Right atrium auricular region (tissue), 2 donors: ENCODE measurements at regions not wholly inside any gene's neighbourhood (a gene's known extent, or its start where the extent isn't known, plus 50 kb on each side); places are given as distances from the start of the nearest gene placed in this dataset.
"Not testable (repeated sequence)": the region's sequence is repeated elsewhere in the genome, so short reads cannot be mapped to it uniquely, and the experiment has no call there.

ENCODE experiments used
- DNase-seq: peaks from one replicate; pipeline ENCODE4 v3.0.0-alpha.2; 2019; ENCODE audit warnings: low spot score
- H3K27ac ChIP-seq, 2 donors: fragments of 200-600 bp; sonication (generic); 1 replicate in 1 of 2; 2 replicates in 1 of 2; pipeline ENCODE4 v1.5.1; 2016 to 2019
- H3K27me3 ChIP-seq, 2 donors: fragments of 200-600 bp; sonication (generic); one replicate each; pipeline versions ENCODE4 v1.5.1 to v1.6.0; 2017 to 2019
- H3K36me3 ChIP-seq: fragments of 200-600 bp; sonication (generic); one replicate; pipeline ENCODE4 v1.5.1; 2016
- H3K4me1 ChIP-seq, 2 donors: fragments of 200-600 bp; sonication (generic); one replicate each; pipeline versions ENCODE4 v1.5.1 to v1.6.0; 2017 to 2019
- H3K4me3 ChIP-seq, 2 donors: fragments of 200-600 bp; sonication (generic); 1 replicate in 1 of 2; 2 replicates in 1 of 2; pipeline ENCODE4 v1.5.1; 2017 to 2019; ENCODE audit warnings: mild to moderate bottlenecking in 1 of 2, moderate library complexity in 1 of 2
- H3K9me3 ChIP-seq, 2 donors: fragments of 200-600 bp; sonication (generic); one replicate each; pipeline ENCODE4 v1.5.1; 2019
- TF ChIP-seq, protein P1 (sequence below), 2 donors: fragments of 200-600 bp; sonication (generic); IDR thresholded peaks; one replicate each; pipeline ENCODE4 v1.5.1; 2019; ENCODE audit warnings: antibody characterized with exemption in 2 of 2

DNA sequence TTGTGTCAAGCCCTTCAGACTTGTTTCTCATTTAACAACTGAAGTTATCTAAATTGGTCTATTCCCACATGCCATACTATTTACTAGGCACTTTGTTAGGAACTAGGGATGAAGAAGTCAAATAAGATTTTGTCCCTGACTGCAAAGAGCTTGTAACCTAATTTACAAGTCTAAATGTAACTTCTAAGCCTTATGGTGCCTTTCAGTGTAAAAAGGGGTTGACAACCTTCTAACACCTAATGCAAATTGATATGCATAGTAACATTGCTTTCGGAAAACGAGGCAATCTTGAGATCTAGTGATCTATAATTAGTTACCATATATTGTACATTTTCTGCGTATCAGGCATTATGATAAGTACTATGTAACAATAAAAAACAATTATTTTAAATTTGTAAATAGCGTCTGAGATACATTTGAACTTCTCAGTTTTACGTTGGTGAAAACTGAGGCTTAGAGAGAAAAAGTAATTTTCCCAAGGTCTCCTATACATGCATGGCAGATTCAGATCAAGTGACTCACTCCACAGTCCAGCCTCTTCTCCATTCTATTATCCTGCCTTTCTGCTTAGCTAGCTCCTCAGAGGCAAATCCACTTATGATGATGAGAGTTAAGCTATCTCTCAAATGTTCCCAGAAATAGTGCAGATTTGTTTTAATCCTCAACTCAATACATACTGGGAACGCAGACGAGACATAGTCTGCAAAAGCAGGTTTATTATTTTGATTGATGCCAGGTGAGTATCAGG lies 764.9 kb upstream of the SLITRK5 start:
- Histone ChIP-seq H3K27me3 (no peaks in the 10 kb centered on the region), H3K9me3 (no peaks in the 10 kb centered on the region), H3K27ac (no peak overlapping the region), H3K36me3 (no peaks in the 10 kb centered on the region), H3K4me1 (no peaks in the 10 kb centered on the region), H3K4me3 (no peak overlapping the region)
- DNase-seq = no peak
- TF ChIP-seq, protein P1, sequence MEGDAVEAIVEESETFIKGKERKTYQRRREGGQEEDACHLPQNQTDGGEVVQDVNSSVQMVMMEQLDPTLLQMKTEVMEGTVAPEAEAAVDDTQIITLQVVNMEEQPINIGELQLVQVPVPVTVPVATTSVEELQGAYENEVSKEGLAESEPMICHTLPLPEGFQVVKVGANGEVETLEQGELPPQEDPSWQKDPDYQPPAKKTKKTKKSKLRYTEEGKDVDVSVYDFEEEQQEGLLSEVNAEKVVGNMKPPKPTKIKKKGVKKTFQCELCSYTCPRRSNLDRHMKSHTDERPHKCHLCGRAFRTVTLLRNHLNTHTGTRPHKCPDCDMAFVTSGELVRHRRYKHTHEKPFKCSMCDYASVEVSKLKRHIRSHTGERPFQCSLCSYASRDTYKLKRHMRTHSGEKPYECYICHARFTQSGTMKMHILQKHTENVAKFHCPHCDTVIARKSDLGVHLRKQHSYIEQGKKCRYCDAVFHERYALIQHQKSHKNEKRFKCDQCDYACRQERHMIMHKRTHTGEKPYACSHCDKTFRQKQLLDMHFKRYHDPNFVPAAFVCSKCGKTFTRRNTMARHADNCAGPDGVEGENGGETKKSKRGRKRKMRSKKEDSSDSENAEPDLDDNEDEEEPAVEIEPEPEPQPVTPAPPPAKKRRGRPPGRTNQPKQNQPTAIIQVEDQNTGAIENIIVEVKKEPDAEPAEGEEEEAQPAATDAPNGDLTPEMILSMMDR (IDR thresholded peaks at IDR 0.05) = no peak

DNA sequence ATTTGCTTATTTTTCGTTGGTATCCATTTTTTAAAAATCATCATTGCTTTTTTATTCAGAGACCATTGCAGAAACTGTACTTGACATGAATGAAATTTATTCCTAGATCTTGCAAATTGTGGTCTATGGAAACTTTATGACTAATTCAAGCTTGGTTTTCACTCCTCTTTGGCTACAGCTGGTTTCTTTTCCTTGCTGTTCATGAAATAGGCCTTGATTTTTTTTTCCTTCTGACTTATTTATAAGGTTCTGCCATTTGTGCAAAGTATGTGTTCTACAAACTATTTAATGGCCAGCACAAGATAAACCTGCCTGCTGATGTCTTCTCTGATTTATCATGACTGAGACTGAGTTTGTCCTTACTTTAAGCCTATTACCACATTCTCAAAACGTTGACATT lies 764.0 kb upstream of the SLITRK5 start:
- Histone ChIP-seq H3K27ac (no peak overlapping the region), H3K4me1 (no peaks in the 10 kb centered on the region), H3K36me3 (no peaks in the 10 kb centered on the region), H3K27me3 (no peaks in the 10 kb centered on the region), H3K4me3 (no peak overlapping the region), H3K9me3 (no peaks in the 10 kb centered on the region)
- TF ChIP-seq, protein P1 (IDR thresholded peaks at IDR 0.05) = no peak
- DNase-seq = no peak

DNA sequence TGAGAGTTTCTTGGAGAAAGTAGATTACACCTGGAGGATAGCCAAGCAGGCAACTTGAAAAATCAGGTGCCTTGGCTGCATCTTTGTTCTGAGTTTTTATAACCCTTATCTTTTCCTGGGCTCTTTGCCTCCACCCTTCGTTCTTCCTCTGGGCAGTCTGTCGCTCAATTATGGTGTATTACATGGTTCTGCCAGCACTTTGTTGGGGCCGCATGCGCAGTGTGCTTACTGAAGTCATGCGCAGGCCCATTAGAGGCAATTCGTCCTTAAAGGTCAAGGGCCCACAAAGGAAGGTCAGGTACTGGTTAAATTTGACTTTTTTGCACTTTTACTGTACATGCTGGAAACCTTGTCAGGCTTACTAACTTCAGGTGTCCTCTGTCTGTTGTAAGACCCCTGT lies 761.9 kb upstream of the SLITRK5 start:
- Histone ChIP-seq H3K4me1 (no peaks in the 10 kb centered on the region), H3K27me3 (no peaks in the 10 kb centered on the region), H3K9me3 (no peaks in the 10 kb centered on the region), H3K36me3 (no peaks in the 10 kb centered on the region), H3K4me3 (no peak overlapping the region), H3K27ac (no peak overlapping the region)
- TF ChIP-seq, protein P1 (IDR thresholded peaks at IDR 0.05) = no peak
- DNase-seq = no peak

DNA sequence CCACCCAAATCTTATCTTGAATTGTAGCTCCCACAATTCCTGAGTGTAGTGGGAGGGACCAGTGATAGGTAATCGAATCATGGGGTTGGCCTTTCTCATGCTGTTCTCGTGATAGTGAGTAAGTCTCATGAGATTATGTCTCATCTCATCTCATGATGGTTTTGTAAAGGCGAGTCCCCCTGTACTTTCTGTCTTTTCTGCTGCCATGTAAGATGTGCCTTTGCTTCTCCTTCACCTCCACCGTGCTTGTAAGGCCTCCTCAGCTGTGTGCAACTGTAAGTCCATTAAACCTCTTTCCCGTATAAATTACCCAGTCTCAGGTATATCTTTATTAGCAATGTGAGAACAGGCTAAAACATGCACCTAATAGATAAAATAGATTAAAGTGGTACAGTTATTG lies 756.4 kb upstream of the SLITRK5 start:
- Histone ChIP-seq H3K9me3 (no peaks in the 10 kb centered on the region), H3K27me3 (no peaks in the 10 kb centered on the region), H3K36me3 (no peaks in the 10 kb centered on the region), H3K27ac (no peak overlapping the region), H3K4me1 (no peaks in the 10 kb centered on the region), H3K4me3 (no peak overlapping the region)
- TF ChIP-seq, protein P1 (IDR thresholded peaks at IDR 0.05) = no peak
- no peak for DNase-seq

DNA sequence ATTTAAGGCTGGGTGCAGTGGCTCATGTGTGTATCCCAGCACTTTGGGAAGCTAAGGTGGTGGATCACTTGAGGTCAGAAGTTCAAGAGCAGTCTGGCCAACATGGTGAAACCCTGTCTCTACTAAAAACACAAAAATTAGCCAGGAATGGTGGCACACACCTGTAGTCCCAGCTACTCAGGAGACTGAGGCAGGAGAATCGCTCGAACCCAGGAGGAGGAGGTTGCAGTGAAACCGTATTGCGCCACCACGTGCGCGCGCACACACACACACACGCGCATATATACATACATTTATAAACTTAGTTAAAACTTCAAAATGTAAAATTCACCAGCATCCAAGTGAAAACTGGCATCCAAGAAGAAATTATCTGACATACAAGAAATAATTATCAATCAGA lies 753.7 kb upstream of the SLITRK5 start:
- not testable (repeated sequence) for H3K9me3 ChIP-seq, H3K4me1 ChIP-seq, H3K27ac ChIP-seq, DNase-seq, H3K4me3 ChIP-seq, H3K36me3 ChIP-seq, H3K27me3 ChIP-seq

DNA sequence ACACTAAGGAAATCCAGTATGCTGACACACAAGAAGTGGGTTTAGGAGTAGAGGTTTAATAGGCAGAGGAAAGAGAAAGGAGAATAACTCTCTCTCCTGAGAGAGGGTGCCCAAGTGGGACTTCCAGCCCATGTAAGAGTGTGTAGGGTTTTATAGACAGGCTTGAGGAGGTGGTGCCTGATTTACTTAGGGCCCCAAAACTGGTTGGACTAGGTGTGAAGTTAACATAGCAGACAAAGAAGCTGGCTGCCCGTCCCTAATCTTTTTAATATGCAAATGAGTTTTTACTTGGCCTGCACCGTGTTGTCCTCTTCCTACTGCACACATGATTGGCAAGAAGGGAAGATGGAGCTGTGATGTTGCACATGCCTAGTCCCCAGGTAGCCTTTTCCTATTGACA lies 752.5 kb upstream of the SLITRK5 start:
- no peak overlapping the region for H3K4me3 ChIP-seq
- H3K27me3 ChIP-seq = no peaks in the 10 kb centered on the region
- no peak overlapping the region for H3K27ac ChIP-seq
- DNase-seq = no peak
- no peaks in the 10 kb centered on the region for H3K4me1 ChIP-seq
- H3K36me3 ChIP-seq = no peaks in the 10 kb centered on the region
- H3K9me3 ChIP-seq = no peaks in the 10 kb centered on the region
- TF ChIP-seq, protein P1 (IDR thresholded peaks at IDR 0.05) = no peak
